CD4-positive, alpha-beta T cell treated with Interleukin-15 for 1 hour (primary cell): ENCODE measurements at regions not wholly inside any gene's neighbourhood (a gene's known extent, or its start where the extent isn't known, plus 50 kb on each side); places are given as distances from the start of the nearest gene placed in this dataset.

Source experiments
- DNase-seq: peaks from one replicate; pipeline ENCODE4 v3.0.0-alpha.2; 2020

DNA sequence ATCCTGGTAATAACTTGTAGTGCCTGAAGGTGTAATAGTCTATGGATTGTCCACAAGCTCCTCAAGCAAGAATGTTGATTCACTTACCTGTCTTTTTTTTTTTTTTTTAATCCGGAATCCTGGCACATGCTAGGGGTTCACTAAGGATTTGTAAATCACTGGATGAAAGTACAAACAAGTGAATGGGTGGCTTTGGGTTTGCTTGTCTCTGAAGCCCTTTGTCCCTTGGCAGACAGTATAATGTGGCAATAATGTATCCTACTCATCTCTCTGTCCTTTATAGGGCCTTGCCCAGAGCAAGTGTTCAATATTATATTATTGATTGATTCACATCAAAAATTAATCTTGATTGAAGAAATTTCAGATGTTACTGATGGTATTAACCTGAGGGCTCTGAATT lies 334.0 kb upstream of the CPEB2 start:
- DNase-seq: no peak

DNA sequence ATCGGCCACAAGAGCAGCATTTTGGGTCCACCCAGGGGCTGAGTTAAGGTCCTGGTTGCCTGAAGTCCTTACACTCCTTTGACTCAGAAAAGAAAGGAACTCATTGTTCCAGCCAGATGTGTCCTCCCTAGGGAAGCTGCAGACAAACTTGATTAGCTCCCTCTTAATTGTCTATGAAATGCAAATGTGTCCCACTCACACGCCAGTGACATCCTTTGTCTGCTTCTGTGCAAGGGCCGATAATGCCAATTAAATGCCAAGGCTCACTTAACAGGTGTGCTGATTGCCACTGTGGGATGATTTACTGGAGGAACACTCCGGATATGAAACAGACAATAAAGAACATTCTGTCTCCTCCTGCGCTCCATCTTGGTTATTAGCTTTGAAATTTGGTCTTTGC lies 332.9 kb upstream of the CPEB2 start:
- no peak for DNase-seq

DNA sequence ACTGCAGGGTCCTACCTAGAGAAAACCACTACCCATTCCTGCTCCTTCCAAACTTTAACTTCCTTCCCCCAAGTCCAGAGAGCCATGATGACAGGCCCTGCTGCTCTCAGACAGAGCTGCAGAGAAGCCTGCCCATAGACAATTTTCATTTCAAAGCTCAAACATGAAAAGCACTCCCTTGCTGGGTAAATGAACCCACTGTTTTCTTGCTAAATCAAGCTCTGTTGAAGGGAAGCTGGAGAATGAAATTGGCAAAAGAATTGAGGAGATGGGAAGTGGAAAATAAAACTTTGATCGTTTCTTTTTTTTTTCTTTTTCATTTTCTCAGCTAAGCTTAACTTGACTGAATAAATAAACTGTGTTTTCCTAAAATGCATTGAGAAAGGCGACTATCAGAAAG lies 331.1 kb upstream of the CPEB2 start:
- no peak for DNase-seq

DNA sequence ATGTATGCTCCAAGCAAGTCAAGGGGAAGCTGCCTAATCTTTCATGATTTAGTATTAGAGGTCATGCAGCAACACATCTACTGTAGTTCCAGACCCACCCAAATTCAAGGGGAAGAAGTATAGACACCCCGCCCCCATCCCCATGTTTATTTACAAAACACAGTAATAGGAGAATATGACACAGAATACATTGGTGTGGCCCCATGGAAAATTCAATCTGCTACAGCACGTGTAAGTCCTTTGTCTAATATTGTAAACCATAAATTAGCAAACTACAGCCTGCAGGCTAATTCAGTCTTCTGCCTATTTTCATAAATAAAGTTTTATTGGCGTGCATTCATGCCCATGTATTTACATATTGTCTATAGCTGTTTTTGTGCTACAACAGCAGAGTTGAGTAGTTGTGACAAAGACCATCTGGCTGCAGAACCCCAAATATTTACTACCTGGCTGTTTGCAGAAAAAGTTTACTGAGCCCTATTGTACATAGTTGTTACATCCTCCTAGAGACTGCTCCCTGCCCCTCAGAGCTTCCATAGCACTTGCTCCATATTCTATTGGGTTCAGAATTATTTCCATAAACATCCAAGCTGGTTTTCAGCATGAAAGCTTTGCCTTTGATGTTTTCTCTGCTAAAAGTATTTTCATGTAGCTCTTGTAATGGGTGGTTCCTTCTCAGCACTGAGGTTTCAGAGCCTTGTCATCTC lies 326.8 kb upstream of the CPEB2 start:
- DNase-seq: no peak

DNA sequence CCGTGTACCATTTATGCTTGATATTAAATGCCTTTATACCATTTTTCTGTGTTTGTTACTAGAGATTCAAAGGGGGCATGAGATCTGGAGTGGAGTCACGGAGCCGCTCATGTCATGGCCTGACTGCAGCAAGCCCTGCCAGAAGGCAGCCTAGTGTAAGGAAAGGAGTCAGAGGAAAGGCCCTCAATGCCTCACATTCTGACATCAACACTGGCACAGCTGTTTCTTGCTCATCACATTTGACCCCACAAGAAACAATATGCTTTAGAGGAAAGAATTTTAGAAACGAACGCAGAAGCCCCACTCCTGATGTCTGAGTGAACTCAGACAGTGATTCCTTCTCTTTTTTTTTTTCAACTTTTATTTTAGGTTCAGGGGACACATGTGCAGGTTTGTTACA lies 322.4 kb upstream of the CPEB2 start:
- no peak for DNase-seq

DNA sequence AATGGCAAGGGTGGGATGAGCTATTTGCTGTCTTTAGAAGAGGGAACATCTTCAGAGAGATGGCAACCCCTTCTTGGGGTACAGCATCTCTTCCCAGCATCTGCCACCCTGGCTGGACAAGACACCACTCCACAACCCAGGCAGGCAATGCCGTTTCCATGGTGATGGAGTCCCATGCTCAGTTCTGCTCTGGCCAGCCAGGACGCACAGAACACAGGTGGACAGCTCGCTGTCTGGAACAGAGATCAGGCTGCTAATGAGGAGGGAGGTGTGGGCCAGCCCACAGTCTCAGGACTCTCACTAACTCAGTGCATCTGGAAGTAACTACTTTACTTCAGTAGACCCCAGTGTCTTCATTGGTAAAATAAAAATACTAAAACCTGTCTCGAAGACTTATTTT lies 321.0 kb upstream of the CPEB2 start:
- no peak for DNase-seq

DNA sequence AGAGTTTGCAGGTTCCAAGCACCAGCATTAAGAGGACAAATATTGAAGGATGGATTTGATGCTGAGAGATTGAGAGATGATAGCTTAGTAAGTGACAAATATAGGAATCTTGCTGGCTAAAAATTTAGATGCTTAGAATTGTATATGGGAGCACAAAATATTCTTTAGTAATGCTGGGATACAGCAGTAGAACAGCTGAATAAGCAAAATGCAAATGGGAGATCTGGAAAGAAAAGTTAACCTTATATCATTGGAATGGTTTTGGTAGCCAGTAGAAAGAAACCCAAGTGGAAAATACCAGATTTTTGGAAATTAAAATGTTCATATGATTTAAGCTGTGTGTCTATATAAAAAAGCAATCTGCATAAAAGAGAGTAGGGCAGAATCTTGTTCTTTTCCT lies 308.6 kb upstream of the CPEB2 start:
- DNase-seq: no peak

DNA sequence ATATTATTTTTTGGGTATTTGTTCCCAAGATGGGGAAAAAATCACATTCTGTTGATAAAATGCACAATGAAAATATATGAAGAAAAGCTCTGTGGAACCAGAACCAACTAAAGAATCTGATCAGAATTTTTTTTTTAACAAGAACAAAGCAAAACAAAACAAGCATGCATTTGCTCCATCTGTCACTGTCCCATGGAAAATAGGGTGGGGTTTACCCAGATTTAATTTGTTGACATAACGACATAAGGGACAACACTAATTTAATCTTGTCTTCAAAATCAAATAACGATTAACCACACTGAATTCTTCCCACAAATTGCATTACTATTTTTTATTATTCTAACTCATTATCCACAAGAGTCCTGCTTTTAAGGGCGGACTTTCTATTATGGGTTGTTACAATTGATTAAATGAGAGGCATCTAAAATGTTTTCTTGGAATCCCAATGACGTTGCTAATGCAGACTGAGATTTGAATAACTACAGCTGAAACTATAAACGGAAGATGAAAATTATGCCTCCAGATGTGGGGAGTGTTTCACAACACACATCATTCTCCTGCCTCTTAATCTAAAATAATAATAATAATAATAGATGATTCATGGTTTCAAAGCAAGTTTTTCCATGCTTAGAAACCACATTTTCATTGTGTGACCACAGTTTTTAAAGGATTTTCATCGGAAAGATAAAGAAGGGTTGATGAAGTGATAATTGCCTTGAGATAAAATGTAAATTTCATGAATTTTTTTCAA lies 307.0 kb upstream of the CPEB2 start:
- no peak for DNase-seq

DNA sequence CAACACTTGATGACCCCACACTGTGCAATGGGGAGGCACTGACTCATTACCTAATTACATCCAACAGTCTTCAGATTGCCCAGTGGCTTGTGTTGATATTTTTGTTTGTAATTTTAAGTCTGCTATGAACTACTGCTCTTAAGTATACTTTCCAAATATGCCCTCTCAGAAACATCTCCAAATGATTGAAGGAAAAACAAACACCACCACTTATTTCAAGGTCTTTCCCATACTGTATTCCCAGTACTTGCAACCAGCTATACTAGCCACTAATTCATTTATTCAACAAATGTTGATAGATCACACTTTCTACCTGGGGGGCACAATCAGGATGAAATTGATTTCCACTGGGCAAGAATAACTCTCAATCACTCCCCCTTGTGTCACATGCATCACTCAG lies 302.2 kb upstream of the CPEB2 start:
- DNase-seq: no peak

DNA sequence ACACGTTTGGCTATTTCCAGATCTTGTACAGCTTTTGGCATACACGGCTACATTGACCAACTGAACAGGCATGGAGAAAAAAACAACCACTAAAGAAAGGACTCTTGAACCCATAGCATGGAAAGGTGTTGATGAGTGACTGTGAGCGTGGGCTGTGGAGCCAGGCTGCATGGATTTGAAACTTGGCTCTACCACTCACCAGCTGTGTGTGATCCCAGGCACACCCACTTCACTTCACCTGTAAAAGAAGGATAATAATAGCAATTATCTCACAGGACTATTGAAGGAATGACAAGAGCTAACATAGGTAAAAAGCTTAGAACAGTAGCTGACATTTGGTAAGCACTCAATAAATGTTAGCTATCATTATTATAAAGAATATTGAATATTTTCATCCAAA lies 301.7 kb upstream of the CPEB2 start:
- no peak for DNase-seq

DNA sequence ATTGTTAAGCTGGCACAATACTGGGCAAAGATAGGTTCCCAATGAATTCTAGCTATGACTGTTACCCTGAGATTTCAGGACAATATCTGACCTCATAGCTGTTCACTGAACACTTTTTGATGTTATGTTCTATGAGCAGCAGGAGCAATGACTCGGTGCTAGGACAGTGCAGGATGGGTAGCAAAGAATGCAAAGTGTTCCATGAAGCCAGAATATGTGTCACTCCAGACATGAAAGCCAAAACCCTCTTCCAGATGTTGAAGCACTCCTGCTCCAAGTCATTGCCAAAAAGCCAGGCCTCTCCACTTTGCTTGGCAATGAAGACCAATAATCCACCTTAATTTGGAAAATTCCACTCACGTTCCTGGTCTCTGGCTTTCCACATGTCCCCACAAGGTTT lies 300.9 kb upstream of the CPEB2 start:
- no peak for DNase-seq

DNA sequence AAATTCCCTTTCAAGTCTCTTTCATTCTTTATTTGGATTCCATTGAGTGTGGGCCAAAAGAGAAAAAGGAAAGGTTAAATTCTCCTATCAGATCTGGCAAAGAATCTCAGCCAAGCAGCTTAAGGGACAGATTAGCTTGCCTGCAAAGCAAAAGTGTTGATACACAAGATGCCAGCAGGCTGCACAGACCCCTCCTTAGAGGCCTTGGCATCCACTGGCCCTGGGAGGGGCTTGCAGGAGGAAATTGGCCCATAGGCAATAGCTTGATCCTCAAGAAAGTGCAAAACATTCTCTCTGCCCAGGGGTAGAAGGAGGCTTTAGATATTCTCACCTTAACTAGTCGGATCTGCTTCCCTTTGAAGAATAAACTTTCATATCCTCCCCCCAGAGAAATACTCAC lies 300.4 kb upstream of the CPEB2 start:
- DNase-seq: no peak

DNA sequence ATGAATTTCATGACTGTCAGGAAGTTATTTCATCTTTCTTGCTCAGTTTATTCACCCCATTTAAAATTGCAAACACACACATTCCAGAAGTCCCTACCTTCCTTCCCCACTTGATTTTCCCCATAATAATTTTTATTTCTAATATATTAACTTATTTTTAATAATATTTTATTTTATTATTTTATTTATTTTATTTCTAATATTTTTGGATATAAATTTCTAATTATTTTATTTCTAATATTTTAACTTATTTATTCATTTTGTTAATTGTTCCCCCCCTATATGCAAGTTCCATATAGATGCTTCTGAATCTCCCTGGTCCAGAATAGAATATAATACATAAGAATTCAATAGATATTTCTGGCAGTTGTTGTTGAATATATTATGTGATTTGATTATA lies 293.7 kb upstream of the CPEB2 start:
- no peak for DNase-seq

DNA sequence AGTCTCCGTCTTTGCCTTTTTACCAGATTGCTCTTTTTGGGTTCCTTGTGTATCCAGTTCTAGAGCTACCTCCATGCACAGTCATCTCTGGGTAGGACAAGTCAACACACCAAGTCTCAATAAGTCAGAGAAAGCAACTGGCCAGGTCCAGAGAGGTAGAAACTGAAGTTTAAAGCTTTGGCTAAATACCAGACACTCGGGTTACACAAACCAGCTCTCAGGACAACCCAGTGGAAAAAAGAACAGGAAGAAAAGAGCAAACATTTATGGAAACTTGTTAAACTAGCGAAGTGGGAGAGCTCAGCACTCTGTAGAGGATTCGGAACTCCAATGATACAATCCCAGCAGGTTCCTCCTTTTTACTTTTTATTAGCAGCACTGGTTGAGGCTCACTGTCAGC lies 291.0 kb upstream of the CPEB2 start:
- no peak for DNase-seq

DNA sequence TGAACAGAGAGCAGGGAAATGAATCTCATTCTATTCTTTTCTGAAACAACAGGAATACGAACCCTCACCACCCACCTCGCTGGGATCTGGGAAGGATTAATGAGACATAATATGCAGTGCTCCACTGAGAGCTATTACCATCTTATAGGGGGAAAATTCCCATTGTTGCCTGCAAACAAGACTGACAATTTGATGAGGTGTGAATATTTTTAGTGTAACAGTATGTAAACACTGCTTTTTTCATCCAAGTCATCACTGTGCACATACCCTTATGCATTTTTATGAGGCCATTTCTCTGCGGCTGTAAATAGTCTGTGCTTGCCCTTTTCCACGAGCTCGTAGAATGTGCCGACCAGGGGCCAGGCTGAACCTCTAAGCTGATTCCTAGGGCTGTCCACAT lies 285.6 kb upstream of the CPEB2 start:
- no peak for DNase-seq

DNA sequence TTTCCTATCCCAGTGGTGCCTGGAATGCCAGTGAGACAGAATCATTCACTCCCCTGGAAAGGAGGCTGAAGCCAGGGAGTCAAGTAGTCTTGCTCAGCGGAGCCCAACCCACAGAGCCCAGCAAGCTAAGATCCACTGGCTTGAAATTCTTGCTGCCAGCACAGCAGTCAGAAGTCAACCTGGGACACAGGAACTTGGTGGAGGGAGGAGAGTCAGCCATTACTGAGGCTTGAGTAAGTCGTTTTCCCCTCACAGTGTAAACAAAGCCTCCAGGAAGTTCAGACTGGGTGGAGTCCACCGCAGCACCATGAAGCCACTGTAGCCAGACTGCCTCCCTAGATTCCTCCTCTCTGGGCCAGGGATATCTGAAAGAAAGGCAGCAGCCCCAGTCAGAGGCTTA lies 283.2 kb upstream of the CPEB2 start:
- no peak for DNase-seq

DNA sequence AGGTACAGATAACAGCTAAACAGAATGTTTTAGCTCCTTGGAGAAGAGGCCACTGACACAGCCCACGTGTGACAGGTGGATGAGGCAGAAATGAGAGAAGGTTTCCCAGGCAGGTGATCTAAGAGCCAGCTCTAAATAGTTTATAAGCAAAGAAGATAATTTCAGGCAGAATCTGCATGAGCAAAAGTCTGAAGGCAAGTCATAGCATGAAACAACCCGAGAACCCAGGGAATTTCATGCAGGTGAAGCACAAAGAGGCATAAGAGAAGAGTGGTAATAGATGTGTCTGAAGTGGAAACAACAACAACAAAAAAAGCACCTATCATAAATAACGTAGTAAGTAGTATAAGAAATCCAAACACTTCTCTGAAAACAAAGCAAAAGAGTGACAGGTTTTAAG lies 275.8 kb upstream of the CPEB2 start:
- DNase-seq: no peak

DNA sequence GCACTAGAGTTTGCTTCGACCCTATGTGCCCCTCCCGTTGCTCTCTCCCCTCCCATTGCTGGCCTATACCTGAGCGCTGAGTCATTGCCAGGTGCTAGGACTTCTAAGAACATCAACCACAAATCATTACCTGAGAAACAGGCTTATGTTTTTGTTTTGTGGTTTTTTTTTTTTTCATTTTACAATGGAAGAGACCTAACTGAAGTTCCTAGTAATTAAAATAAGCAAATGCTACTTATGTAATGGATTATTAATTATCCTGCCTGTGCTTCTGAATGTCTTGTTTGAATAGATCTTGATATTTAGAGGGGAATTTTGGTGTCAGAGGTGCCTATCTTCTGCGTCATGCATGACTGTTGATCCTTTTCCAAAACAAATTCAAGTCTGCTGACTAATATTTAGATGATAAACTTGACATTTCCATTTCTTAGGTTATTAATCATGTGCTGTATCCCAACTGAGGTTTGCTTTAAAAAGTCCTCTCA lies 275.4 kb upstream of the CPEB2 start:
- no peak for DNase-seq

DNA sequence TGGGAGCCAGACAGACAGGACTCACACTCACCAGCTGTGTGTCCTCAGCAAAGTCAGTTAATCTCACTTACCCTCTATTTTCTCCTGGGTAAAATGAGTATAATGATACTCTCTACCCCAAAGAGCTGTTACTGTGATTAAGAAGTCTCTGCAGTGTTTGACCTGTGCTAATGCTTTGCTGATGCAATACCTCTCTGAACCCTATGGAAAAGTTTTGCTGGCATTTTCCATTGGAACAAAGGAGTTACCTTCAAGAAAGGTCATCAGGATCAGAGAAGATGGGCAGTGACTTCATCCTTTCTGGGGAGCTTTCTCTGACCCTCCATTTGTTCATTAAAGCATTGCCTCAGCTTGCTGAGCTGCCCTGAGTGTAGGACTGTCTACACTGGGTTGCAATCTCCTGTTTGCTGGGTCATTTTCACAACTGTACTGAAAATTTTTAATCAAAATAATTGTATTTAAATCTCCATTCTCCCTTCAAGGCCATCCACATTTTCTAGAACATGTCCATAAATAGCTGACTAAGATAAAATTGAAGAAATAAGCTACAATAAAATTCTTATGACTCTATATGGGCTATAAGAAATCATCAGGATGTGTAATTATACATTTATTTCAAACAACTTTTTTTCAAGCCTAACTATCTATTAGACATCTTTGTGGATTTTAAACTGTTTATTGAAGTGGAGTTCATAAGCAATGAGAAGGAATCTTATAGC lies 272.8 kb upstream of the CPEB2 start:
- no peak for DNase-seq

DNA sequence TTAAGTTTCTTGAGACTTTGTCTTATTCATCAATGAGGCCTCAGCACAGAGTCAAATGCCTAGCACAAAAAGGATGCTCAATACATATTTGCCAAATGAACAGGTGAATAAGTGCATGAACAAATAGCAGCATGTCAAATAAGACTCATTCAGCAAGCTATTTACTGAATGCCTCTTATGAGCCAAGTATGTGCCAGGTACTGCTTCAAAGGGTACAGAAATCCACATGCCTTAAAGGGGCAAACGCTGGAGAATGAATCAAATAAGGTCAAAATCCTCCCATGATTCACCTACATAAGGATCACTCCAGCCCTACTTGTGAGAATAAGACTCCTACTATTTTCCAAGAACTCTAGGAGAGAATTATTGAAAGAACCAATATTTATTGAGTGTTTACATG lies 260.2 kb upstream of the CPEB2 start:
- DNase-seq: no peak

DNA sequence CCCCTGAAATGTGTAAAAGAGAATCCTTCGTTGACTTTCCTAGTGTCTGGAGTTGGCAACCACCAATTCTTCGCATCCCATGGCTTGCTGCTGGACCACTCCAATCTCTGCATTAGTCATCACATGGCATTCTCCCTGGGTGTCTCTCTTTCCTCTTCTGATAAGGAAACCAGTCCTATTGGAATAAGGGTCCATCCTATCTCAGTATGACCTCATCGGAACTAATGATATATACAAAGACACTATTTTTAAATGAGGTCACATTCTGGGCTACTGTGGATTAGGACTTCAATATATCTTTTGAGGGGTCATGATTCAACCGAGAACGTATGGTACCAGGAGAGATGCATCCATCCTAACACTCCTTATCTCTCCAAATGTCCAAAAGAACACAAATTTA lies 259.1 kb upstream of the CPEB2 start:
- DNase-seq: no peak

DNA sequence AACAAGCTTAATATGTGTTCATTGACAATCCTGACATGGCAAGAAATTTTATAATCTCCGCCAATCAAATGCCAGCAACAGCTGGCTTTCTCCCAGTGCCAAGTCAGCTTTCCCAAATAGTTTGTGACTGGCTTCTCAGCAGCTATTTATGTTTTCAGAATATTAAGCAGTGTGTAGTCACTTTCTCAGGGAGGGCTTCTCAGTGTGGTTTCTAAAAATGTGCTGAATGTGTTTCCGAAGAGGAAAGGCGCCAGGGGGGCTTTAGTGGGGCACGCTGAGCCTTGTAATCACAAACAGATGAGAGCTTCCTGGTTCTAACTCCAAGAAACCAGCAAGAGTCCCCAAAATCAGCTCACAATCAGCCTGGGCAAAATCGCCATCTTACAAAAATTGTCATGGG lies 258.7 kb upstream of the CPEB2 start:
- DNase-seq: no peak

DNA sequence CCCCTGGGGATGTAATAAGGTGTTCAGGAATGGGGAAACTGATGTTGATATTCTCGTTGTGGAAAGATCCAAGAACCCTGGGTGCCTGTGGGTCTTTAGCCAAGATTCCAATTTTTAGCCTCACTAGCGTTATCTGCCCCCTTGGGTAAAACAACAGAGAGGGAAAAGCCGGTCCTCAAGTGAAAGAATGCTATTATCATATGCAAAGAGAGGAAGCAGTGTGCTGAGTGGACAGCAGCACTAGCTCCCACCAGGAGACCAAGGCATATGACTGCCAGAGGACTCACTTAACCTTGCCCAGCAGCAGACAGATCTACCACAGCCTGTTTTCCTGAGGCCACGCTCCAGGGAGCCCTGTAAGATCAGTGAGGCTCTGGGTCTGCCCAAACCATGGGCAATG lies 257.9 kb upstream of the CPEB2 start:
- no peak for DNase-seq

DNA sequence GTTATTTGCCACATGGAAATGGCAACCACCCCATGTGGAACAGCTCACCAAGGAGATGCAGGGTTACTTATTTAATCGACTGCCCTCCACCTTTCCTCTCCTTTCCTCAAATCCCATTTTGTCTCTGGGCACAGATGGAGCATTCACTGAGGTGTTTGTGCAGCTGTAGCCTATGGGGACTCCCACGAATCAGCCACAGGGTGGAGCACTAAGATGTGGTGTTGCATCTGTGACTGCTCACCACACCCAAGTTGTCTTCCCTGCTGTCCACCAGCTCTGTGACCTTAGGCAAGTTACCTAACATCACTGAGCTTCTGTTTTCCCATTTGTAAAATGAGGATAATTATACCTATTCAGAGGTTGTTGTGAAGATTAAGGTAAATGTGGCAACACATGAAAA lies 252.4 kb upstream of the CPEB2 start:
- no peak for DNase-seq
